Uterus (tissue), 2 donors: ENCODE measurements at regions not wholly inside any gene's neighbourhood (a gene's known extent, or its start where the extent isn't known, plus 50 kb on each side); places are given as distances from the start of the nearest gene placed in this dataset.

ENCODE experiments used
- POLR2A ChIP-seq, 2 donors: fragments of 450-650 bp; IDR thresholded peaks; one replicate each; pipeline ENCODE4 v1.6.1; 2016; ENCODE audit warnings: antibody characterized with exemption in 2 of 2, mild to moderate bottlenecking in 1 of 2, moderate library complexity in 1 of 2
- TF ChIP-seq, protein P1 (sequence below), 4 experiments: fragments of 200-600 bp in 2 of 4; fragments of 450-650 bp in 2 of 4; sonication (generic) in 2 of 4; IDR thresholded peaks; one replicate each; pipeline ENCODE4 v1.5.1; 2016 to 2019; ENCODE audit warnings: antibody characterized with exemption in 4 of 4, mild to moderate bottlenecking in 2 of 4, moderate library complexity in 1 of 4

DNA sequence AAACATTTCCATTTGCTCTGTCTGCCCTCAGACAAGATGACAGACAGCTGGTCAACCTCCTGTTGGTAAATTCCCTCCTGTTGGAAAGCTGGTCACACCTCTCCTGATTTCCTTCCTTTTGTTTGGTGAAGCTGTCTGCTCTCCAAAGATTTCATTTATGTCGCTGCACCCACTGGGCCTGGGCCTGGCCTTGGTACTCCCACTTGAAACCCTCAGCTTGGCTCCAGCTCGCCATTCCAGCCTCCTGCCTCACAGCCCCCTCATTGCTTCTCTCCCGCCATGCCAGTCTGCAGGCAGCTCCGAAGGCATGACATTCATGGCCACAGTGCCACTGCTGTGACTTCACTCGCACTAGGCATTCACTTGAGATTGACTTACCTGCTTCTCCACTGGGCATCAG lies 451.8 kb downstream of the VRK1 start:
- TF ChIP-seq, protein P1, sequence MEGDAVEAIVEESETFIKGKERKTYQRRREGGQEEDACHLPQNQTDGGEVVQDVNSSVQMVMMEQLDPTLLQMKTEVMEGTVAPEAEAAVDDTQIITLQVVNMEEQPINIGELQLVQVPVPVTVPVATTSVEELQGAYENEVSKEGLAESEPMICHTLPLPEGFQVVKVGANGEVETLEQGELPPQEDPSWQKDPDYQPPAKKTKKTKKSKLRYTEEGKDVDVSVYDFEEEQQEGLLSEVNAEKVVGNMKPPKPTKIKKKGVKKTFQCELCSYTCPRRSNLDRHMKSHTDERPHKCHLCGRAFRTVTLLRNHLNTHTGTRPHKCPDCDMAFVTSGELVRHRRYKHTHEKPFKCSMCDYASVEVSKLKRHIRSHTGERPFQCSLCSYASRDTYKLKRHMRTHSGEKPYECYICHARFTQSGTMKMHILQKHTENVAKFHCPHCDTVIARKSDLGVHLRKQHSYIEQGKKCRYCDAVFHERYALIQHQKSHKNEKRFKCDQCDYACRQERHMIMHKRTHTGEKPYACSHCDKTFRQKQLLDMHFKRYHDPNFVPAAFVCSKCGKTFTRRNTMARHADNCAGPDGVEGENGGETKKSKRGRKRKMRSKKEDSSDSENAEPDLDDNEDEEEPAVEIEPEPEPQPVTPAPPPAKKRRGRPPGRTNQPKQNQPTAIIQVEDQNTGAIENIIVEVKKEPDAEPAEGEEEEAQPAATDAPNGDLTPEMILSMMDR (IDR thresholded peaks at IDR 0.05) = no peak
- no peak for TF ChIP-seq POLR2A (IDR thresholded peaks at IDR 0.05)
